K562 (cell line): ENCODE measurements at regions not wholly inside any gene's neighbourhood (a gene's known extent, or its start where the extent isn't known, plus 50 kb on each side); places are given as distances from the start of the nearest gene placed in this dataset.

Experiments used
- ATAC-seq: fragments of 200-7000 bp; cut with Tn5 transposase; 3 replicates; pipeline ENCODE4 v1.9.1; 2020; ENCODE audit warnings: moderate library complexity
- BruUV-seq: library from RNA; stranded (reverse); fragments of 400-500 nt; replicated peaks from 2 replicates; lab custom pipeline; 2021; lab: Mats Ljungman, UMichigan
- CTCF ChIA-PET: fragments of 300-600 bp; formaldehyde crosslinking; extraction: SDS; loops from one replicate; lab custom pipeline; 2021; ENCODE audit warnings: low intra/inter-chr PET ratio; lab: Yijun Ruan, JAX
- POLR2A ChIA-PET: fragments of 300-600, 350-650 bp; sonication (Branson Sonifier 250); formaldehyde crosslinking; extraction: SDS; loops from one replicate; lab custom pipeline; 2021; ENCODE audit warnings: antibody characterized with exemption, inconsistent platforms; lab: Yijun Ruan, JAX
- DNase-seq, 4 experiments: peaks; one replicate each; pipeline versions ENCODE4 v3.0.0 to v3.0.0-alpha.2; 2011 to 2018; ENCODE audit warnings: low spot score in 3 of 4, mixed read lengths in 3 of 4; ENCODE audit errors: extremely low read depth in 1 of 4
- FAIRE-seq: peaks from 2 replicates; lab custom pipeline; 2011; peaks lifted over from hg19 to GRCh38; lab: Jason Lieb, UNC
- H2AFZ ChIP-seq: 2 replicates; pipeline ENCODE4 v1.6.0; 2011; ENCODE audit warnings: low read depth, low read length, control low read depth, inconsistent platforms
- H3K27ac ChIP-seq: fragments of 200-600 bp; 3 replicates; pipeline ENCODE4 v1.8.0; 2011; ENCODE audit warnings: low read depth, mild to moderate bottlenecking, control low read depth, inconsistent platforms, low read length, moderate library complexity, mixed read lengths; ENCODE audit errors: extremely low read depth
- H3K27me3 ChIP-seq, 2 experiments: fragments of 300-600 bp in 1 of 2; 2 replicates in 1 of 2; 3 replicates in 1 of 2; pipeline versions ENCODE4 v1.6.0 to v1.8.0; 2011; ENCODE audit warnings: inconsistent platforms in 2 of 2, low read length in 2 of 2, mild to moderate bottlenecking in 1 of 2, mixed read lengths in 1 of 2, moderate library complexity in 1 of 2; ENCODE audit not compliant: control insufficient read depth in 2 of 2, insufficient read depth in 2 of 2
- H3K36me3 ChIP-seq: fragments of 300-600 bp; 3 replicates; pipeline ENCODE4 v1.8.0; 2011; ENCODE audit warnings: mild to moderate bottlenecking, low read length, inconsistent platforms; ENCODE audit not compliant: control insufficient read depth, insufficient read depth
- H3K4me1 ChIP-seq, 2 experiments: fragments of 200-600 bp in 1 of 2; replicated peaks in 1 of 2; 2 replicates in 1 of 2; 3 replicates in 1 of 2; pipeline versions ENCODE4 v1.5.1 to v1.8.0; 2011; ENCODE audit warnings: inconsistent platforms in 2 of 2, low read length in 2 of 2, mild to moderate bottlenecking in 1 of 2, mixed read lengths in 1 of 2, moderate library complexity in 1 of 2; ENCODE audit not compliant: control insufficient read depth in 2 of 2, insufficient read depth in 2 of 2
- H3K4me2 ChIP-seq: 2 replicates; pipeline ENCODE4 v1.6.1; 2011; ENCODE audit warnings: low read length, control low read depth, inconsistent platforms, mixed read lengths; ENCODE audit not compliant: insufficient read depth
- H3K4me3 ChIP-seq: fragments of 200-600 bp; sonication (generic), shearing (Covaris generic); 2 replicates; pipeline ENCODE4 v1.5.1; 2016; ENCODE audit warnings: control low read depth, inconsistent platforms
- H3K79me2 ChIP-seq: fragments of 200-600 bp; 3 replicates; pipeline ENCODE4 v1.8.0; 2011; ENCODE audit warnings: low read length, inconsistent platforms; ENCODE audit not compliant: control insufficient read depth, insufficient read depth
- H3K9ac ChIP-seq, 2 experiments: 2 replicates each; pipeline versions ENCODE4 v1.6.0 to v1.6.1; 2011; ENCODE audit warnings: low read depth in 2 of 2, low read length in 2 of 2, control low read depth in 1 of 2, inconsistent platforms in 1 of 2, mild to moderate bottlenecking in 1 of 2, mixed read lengths in 1 of 2; ENCODE audit not compliant: insufficient read depth in 1 of 2
- H3K9me1 ChIP-seq: one replicate; pipeline ENCODE4 v1.6.0; 2011; ENCODE audit warnings: inconsistent platforms, mild to moderate bottlenecking, low read length, moderate library complexity; ENCODE audit not compliant: control insufficient read depth, insufficient read depth
- H3K9me3 ChIP-seq: replicated peaks from 2 replicates; pipeline ENCODE4 v1.5.1; 2011; ENCODE audit warnings: low read depth, low read length, inconsistent platforms; ENCODE audit not compliant: control insufficient read depth, insufficient read depth
- H4K20me1 ChIP-seq: replicated peaks from 2 replicates; pipeline ENCODE4 v1.6.1; 2011; ENCODE audit warnings: low read length, inconsistent platforms, mixed read lengths; ENCODE audit not compliant: control insufficient read depth, insufficient read depth
- ATF4 ChIP-seq: fragments of 450-650 bp; formaldehyde crosslinking; IDR thresholded peaks from 2 replicates; pipeline ENCODE4 v1.4.0; 2022; ENCODE audit warnings: mild to moderate bottlenecking, moderate library complexity
- HNRNPUL1 ChIP-seq: fragments of 200-400 bp; formaldehyde crosslinking; IDR thresholded peaks from 2 replicates; pipeline ENCODE4 v1.6.1; 2017; ENCODE audit warnings: low read length
- JUN ChIP-seq, 2 experiments: sonication (generic) in 1 of 2; formaldehyde crosslinking in 1 of 2; IDR thresholded peaks; 2 replicates each; pipeline versions ENCODE4 v1.6.1 to v1.8.0; 2012 to 2022; ENCODE audit warnings: borderline replicate concordance in 2 of 2, mild to moderate bottlenecking in 2 of 2, improper control_type of control experiment in 1 of 2, low read depth in 1 of 2, low read length in 1 of 2, missing genetic modification reagents in 1 of 2
- MAFG ChIP-seq: fragments of 450-650 bp; conservative IDR thresholded peaks from 2 replicates; pipeline ENCODE4 v1.6.1; 2016; ENCODE audit warnings: missing genetic modification characterization, missing compliant biosample characterization
- SAFB ChIP-seq: fragments of 200-400 bp; formaldehyde crosslinking; IDR thresholded peaks from 2 replicates; pipeline ENCODE4 v1.6.1; 2017; ENCODE audit warnings: low read depth, low read length, borderline replicate concordance
- SREBF1 ChIP-seq: fragments of 150-350 bp; IDR thresholded peaks from 2 replicates; pipeline ENCODE4 v1.6.1; 2014; ENCODE audit warnings: antibody characterized with exemption, low read depth, low read length, borderline replicate concordance
- XRCC3 ChIP-seq: fragments of 450-650 bp; IDR thresholded peaks from 2 replicates; pipeline ENCODE4 v1.6.1; 2017; ENCODE audit warnings: mild to moderate bottlenecking, moderate library complexity
- ZBTB1 ChIP-seq: sonication (generic); formaldehyde crosslinking; IDR thresholded peaks from 2 replicates; pipeline ENCODE4 v1.8.1; 2023; ENCODE audit warnings: missing genetic modification reagents, low read depth, mild to moderate bottlenecking, borderline replicate concordance
- ZNF408 ChIP-seq: fragments of 250-450 bp; sonication (Bioruptor Pico); IDR thresholded peaks from 2 replicates; pipeline ENCODE4 v1.4.0; 2020; ENCODE audit warnings: low read depth, mild to moderate bottlenecking, moderate library complexity
- ZNF77 ChIP-seq: fragments of 250-450 bp; sonication (Bioruptor Pico); IDR thresholded peaks from 2 replicates; pipeline ENCODE4 v1.5.0; 2020
- WGBS: fragments of 100-300 bp; shearing (Covaris generic); methylation state at CpG from one replicate; pipeline ENCODE4 v1.1.6; 2016; ENCODE audit warnings: low coverage, mixed read lengths; ENCODE audit not compliant: insufficient coverage; ENCODE audit errors: missing lambda C conversion rate; 5-methylcytosine and 5-hydroxymethylcytosine counted together
- in situ Hi-C: fragments of 300-500 bp; cut with MboI; formaldehyde crosslinking; loops from 4 replicates; pipeline ENCODE4 v1.15.0; 2018; ENCODE audit warnings: inconsistent platforms, mixed read lengths
- intact Hi-C: fragments of 100-400 bp; cut with micrococcal nuclease; formaldehyde crosslinking; loops from 2 replicates; pipeline ENCODE4 v1.14.2; 2022
- TF ChIP-seq, protein P1 (sequence below): sonication (generic); formaldehyde crosslinking; IDR thresholded peaks from 2 replicates; pipeline ENCODE4 v1.8.0; 2022; ENCODE audit warnings: mild to moderate bottlenecking, missing genetic modification reagents

GRCh38 chr18:40075616-40076015, 1879.4 kb upstream of the PIK3C3 start:
- Histone ChIP-seq H3K36me3 (no peaks in the 10 kb centered on the region), H3K27ac (no peak overlapping the region), H3K79me2 (no peaks in the 10 kb centered on the region), H3K4me3 (no peak overlapping the region), H3K27me3 (no peaks in the 10 kb centered on the region), H3K4me1 (no peaks in the 10 kb centered on the region), H3K9me3 (no peaks in the 10 kb centered on the region; the same call in 1 of the 2 replicates), H3K9ac (no peak overlapping the region), H3K9me1 (no peaks in the 10 kb centered on the region), H3K4me2 (no peak overlapping the region), H4K20me1 (no peaks in the 10 kb centered on the region), H2AFZ (no peak overlapping the region)
- no peak for FAIRE-seq
- POLR2A ChIA-PET: no interaction called here
- DNase-seq: no peak
- ATAC-seq: no peak
- BruUV-seq: no TSS peak
- in situ Hi-C loops: no loop called here
- CTCF ChIA-PET: no interaction called here
- intact Hi-C loops: no loop called here
- 0% methylated on average over 2 of the region's 2 CpGs for WGBS
- no peak for TF ChIP-seq XRCC3
- no peak for TF ChIP-seq MAFG (tag)
- no peak for TF ChIP-seq ZBTB1
- TF ChIP-seq SAFB: no peak
- TF ChIP-seq, protein P1, sequence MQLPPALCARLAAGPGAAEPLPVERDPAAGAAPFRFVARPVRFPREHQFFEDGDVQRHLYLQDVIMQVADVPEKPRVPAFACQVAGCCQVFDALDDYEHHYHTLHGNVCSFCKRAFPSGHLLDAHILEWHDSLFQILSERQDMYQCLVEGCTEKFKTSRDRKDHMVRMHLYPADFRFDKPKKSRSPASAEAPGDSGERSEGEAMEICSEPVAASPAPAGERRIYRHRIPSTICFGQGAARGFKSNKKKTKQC: no peak
- TF ChIP-seq HNRNPUL1: no peak
- no peak for TF ChIP-seq SREBF1
- TF ChIP-seq JUN (IDR thresholded peaks at IDR 0.05; ENCODE audit: borderline replicate concordance, low read depth, low read length): no peak
- TF ChIP-seq JUN (CRISPR knock-in tag; IDR thresholded peaks at IDR 0.05; ENCODE audit: borderline replicate concordance): no peak
- no peak for TF ChIP-seq ZNF408 (CRISPR knock-in tag)
- no peak for TF ChIP-seq ZNF77 (CRISPR knock-in tag)
- TF ChIP-seq ATF4 (CRISPR knock-in tag): no peak
